Neural cell (in vitro differentiated cells): ENCODE measurements at regions not wholly inside any gene's neighbourhood (a gene's known extent, or its start where the extent isn't known, plus 50 kb on each side); places are given as distances from the start of the nearest gene placed in this dataset.

ENCODE experiments used
- H2AFZ ChIP-seq: fragments of 200-600, 300-800 bp; sonication (generic), shearing (Covaris generic); 2 replicates; pipeline ENCODE4 v1.6.0; 2014; ENCODE audit warnings: low read depth, mild to moderate bottlenecking, antibody characterized with exemption, low read length, moderate library complexity
- H3F3A ChIP-seq: fragments of 200-600 bp; shearing (Covaris generic); 2 replicates; pipeline ENCODE4 v1.6.1; 2016; ENCODE audit warnings: mild to moderate bottlenecking, moderate library complexity, mixed read lengths, antibody characterized with exemption, low read length; ENCODE audit not compliant: insufficient read depth, poor library complexity, severe bottlenecking
- H3K27ac ChIP-seq: fragments of 200-600, 300-800 bp; sonication (generic), shearing (Covaris generic); 2 replicates; pipeline ENCODE4 v1.5.1; 2014; ENCODE audit warnings: mild to moderate bottlenecking, low read length, moderate library complexity
- H3K27me3 ChIP-seq: fragments of 300-800, 200-600 bp; sonication (generic), shearing (Covaris generic); 2 replicates; pipeline ENCODE4 v1.6.0; 2014; ENCODE audit warnings: mild to moderate bottlenecking, low read depth, low read length, moderate library complexity; ENCODE audit not compliant: insufficient read depth
- H3K36me3 ChIP-seq: fragments of 300-800, 200-600 bp; sonication (generic), shearing (Covaris generic); 2 replicates; pipeline ENCODE4 v1.5.1; 2014; ENCODE audit warnings: mild to moderate bottlenecking, antibody characterized with exemption, low read length, moderate library complexity; ENCODE audit not compliant: insufficient read depth
- H3K4me2 ChIP-seq: fragments of 300-800, 200-600 bp; sonication (generic), shearing (Covaris generic); 2 replicates; pipeline ENCODE4 v1.6.0; 2014; ENCODE audit warnings: mild to moderate bottlenecking, low read length
- H3K4me3 ChIP-seq: fragments of 300-800, 200-600 bp; sonication (generic), shearing (Covaris generic); 2 replicates; pipeline ENCODE4 v1.5.1; 2014; ENCODE audit warnings: mild to moderate bottlenecking, low read length, moderate library complexity
- H3K79me2 ChIP-seq: fragments of 200-600 bp; shearing (Covaris generic); replicated peaks from 2 replicates; pipeline ENCODE4 v1.6.0; 2014; ENCODE audit warnings: mild to moderate bottlenecking, low read length, moderate library complexity; ENCODE audit not compliant: insufficient read depth
- H3K9ac ChIP-seq: fragments of 300-800, 200-600 bp; sonication (generic), shearing (Covaris generic); 2 replicates; pipeline ENCODE4 v1.6.1; 2016; ENCODE audit warnings: mild to moderate bottlenecking, low read length, mixed read lengths
- H3K9me2 ChIP-seq: fragments of 200-600 bp; shearing (Covaris generic); 2 replicates; pipeline ENCODE4 v1.6.1; 2016; ENCODE audit warnings: mild to moderate bottlenecking, low read length, mixed read lengths; ENCODE audit not compliant: insufficient read depth
- H3K9me3 ChIP-seq: fragments of 200-600, 300-800 bp; sonication (generic), shearing (Covaris generic); 2 replicates; pipeline ENCODE4 v1.6.1; 2016; ENCODE audit warnings: mild to moderate bottlenecking, mixed run types, low read length, moderate library complexity, mixed read lengths
- H4K20me1 ChIP-seq: fragments of 200-600 bp; shearing (Covaris generic); 2 replicates; pipeline ENCODE4 v1.6.1; 2016; ENCODE audit warnings: mild to moderate bottlenecking, mixed run types; ENCODE audit not compliant: insufficient read depth
- EP300 ChIP-seq: fragments of 450-650 bp; conservative IDR thresholded peaks from 2 replicates; pipeline ENCODE4 v1.6.1; 2014; ENCODE audit warnings: antibody characterized with exemption, mild to moderate bottlenecking, moderate library complexity; ENCODE audit not compliant: poor library complexity, severe bottlenecking
- EZH2 ChIP-seq: fragments of 200-600, 300-800 bp; shearing (Covaris generic), sonication (generic); IDR thresholded peaks from 2 replicates; pipeline ENCODE4 v1.6.1; 2014; ENCODE audit warnings: antibody characterized with exemption, low read length, borderline replicate concordance, mild to moderate bottlenecking; ENCODE audit not compliant: insufficient read depth, poor library complexity, severe bottlenecking
- MXI1 ChIP-seq: fragments of 450-650 bp; conservative IDR thresholded peaks from 2 replicates; pipeline ENCODE4 v1.6.1; 2014; ENCODE audit warnings: antibody characterized with exemption, mild to moderate bottlenecking; ENCODE audit not compliant: poor library complexity, severe bottlenecking
- POLR2AphosphoS5 ChIP-seq: IDR thresholded peaks from 2 replicates; pipeline ENCODE4 v1.6.1; 2012
- RAD21 ChIP-seq: fragments of 450-650 bp; conservative IDR thresholded peaks from 2 replicates; pipeline ENCODE4 v1.6.1; 2014; ENCODE audit warnings: antibody characterized with exemption, mild to moderate bottlenecking, moderate library complexity
- SMC3 ChIP-seq: fragments of 450-650 bp; conservative IDR thresholded peaks from 2 replicates; pipeline ENCODE4 v1.6.1; 2014; ENCODE audit warnings: antibody characterized with exemption, mild to moderate bottlenecking, moderate library complexity; ENCODE audit not compliant: poor library complexity
- TAF1 ChIP-seq: IDR thresholded peaks from 2 replicates; pipeline ENCODE4 v1.6.1; 2012; ENCODE audit warnings: low read depth
- TF ChIP-seq, protein P1 (sequence below): fragments of 450-650 bp; IDR thresholded peaks from 2 replicates; pipeline ENCODE4 v1.5.1; 2014; ENCODE audit warnings: antibody characterized with exemption, mild to moderate bottlenecking, moderate library complexity; ENCODE audit not compliant: poor library complexity, severe bottlenecking
- TF ChIP-seq, protein P2 (sequence below): IDR thresholded peaks from 2 replicates; pipeline ENCODE4 v1.6.1; 2012; ENCODE audit warnings: borderline replicate concordance

DNA sequence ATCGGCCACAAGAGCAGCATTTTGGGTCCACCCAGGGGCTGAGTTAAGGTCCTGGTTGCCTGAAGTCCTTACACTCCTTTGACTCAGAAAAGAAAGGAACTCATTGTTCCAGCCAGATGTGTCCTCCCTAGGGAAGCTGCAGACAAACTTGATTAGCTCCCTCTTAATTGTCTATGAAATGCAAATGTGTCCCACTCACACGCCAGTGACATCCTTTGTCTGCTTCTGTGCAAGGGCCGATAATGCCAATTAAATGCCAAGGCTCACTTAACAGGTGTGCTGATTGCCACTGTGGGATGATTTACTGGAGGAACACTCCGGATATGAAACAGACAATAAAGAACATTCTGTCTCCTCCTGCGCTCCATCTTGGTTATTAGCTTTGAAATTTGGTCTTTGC, 332.9 kb upstream of the CPEB2 start:
- H3K79me2 ChIP-seq: no peaks in the 10 kb centered on the region
- H4K20me1 ChIP-seq: no peaks in the 10 kb centered on the region
- no peak overlapping the region for H3K4me2 ChIP-seq
- peaks cover 2% of the 10 kb centered on the region for H3K9me3 ChIP-seq
- no peaks in the 10 kb centered on the region for H3K9me2 ChIP-seq
- no peaks in the 10 kb centered on the region for H3K36me3 ChIP-seq
- TF ChIP-seq SMC3 (no peak), MXI1 (no peak), EP300 (no peak), POLR2AphosphoS5 (no peak), RAD21 (no peak), TAF1 (no peak)
- TF ChIP-seq, protein P1, sequence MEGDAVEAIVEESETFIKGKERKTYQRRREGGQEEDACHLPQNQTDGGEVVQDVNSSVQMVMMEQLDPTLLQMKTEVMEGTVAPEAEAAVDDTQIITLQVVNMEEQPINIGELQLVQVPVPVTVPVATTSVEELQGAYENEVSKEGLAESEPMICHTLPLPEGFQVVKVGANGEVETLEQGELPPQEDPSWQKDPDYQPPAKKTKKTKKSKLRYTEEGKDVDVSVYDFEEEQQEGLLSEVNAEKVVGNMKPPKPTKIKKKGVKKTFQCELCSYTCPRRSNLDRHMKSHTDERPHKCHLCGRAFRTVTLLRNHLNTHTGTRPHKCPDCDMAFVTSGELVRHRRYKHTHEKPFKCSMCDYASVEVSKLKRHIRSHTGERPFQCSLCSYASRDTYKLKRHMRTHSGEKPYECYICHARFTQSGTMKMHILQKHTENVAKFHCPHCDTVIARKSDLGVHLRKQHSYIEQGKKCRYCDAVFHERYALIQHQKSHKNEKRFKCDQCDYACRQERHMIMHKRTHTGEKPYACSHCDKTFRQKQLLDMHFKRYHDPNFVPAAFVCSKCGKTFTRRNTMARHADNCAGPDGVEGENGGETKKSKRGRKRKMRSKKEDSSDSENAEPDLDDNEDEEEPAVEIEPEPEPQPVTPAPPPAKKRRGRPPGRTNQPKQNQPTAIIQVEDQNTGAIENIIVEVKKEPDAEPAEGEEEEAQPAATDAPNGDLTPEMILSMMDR: no peak
- no peaks in the 10 kb centered on the region for H3K27me3 ChIP-seq
- no peaks in the 10 kb centered on the region for H3F3A ChIP-seq
- no peak overlapping the region for H3K9ac ChIP-seq
- no peak overlapping the region for H3K4me3 ChIP-seq
- H2AFZ ChIP-seq: no peak overlapping the region
- no peak overlapping the region for H3K27ac ChIP-seq

DNA sequence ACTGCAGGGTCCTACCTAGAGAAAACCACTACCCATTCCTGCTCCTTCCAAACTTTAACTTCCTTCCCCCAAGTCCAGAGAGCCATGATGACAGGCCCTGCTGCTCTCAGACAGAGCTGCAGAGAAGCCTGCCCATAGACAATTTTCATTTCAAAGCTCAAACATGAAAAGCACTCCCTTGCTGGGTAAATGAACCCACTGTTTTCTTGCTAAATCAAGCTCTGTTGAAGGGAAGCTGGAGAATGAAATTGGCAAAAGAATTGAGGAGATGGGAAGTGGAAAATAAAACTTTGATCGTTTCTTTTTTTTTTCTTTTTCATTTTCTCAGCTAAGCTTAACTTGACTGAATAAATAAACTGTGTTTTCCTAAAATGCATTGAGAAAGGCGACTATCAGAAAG, 331.1 kb upstream of the CPEB2 start:
- Histone ChIP-seq H3K27me3 (no peaks in the 10 kb centered on the region), H3K27ac (no peak overlapping the region), H3K9ac (no peak overlapping the region), H3K9me3 (peaks cover 2% of the 10 kb centered on the region), H2AFZ (no peak overlapping the region), H3K4me3 (no peak overlapping the region), H3K4me2 (no peak overlapping the region), H3K79me2 (no peaks in the 10 kb centered on the region), H4K20me1 (no peaks in the 10 kb centered on the region), H3K36me3 (no peaks in the 10 kb centered on the region), H3K9me2 (no peaks in the 10 kb centered on the region), H3F3A (no peaks in the 10 kb centered on the region)
- TF ChIP-seq POLR2AphosphoS5: no peak
- TF ChIP-seq, protein P2, sequence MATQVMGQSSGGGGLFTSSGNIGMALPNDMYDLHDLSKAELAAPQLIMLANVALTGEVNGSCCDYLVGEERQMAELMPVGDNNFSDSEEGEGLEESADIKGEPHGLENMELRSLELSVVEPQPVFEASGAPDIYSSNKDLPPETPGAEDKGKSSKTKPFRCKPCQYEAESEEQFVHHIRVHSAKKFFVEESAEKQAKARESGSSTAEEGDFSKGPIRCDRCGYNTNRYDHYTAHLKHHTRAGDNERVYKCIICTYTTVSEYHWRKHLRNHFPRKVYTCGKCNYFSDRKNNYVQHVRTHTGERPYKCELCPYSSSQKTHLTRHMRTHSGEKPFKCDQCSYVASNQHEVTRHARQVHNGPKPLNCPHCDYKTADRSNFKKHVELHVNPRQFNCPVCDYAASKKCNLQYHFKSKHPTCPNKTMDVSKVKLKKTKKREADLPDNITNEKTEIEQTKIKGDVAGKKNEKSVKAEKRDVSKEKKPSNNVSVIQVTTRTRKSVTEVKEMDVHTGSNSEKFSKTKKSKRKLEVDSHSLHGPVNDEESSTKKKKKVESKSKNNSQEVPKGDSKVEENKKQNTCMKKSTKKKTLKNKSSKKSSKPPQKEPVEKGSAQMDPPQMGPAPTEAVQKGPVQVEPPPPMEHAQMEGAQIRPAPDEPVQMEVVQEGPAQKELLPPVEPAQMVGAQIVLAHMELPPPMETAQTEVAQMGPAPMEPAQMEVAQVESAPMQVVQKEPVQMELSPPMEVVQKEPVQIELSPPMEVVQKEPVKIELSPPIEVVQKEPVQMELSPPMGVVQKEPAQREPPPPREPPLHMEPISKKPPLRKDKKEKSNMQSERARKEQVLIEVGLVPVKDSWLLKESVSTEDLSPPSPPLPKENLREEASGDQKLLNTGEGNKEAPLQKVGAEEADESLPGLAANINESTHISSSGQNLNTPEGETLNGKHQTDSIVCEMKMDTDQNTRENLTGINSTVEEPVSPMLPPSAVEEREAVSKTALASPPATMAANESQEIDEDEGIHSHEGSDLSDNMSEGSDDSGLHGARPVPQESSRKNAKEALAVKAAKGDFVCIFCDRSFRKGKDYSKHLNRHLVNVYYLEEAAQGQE: no peak
- no peak for TF ChIP-seq SMC3
- no peak for TF ChIP-seq MXI1
- no peak for TF ChIP-seq TAF1
- TF ChIP-seq EZH2: no peak
- TF ChIP-seq RAD21: no peak
- TF ChIP-seq, protein P1: no peak
- TF ChIP-seq EP300: no peak
